TTC549 (cell line): ENCODE measurements at regions not wholly inside any gene's neighbourhood (a gene's known extent, or its start where the extent isn't known, plus 50 kb on each side); places are given as distances from the start of the nearest gene placed in this dataset.

Experiments used
- FAIRE-seq: peaks from 2 replicates; lab custom pipeline; 2012; peaks lifted over from hg19 to GRCh38; lab: Jason Lieb, UNC

DNA sequence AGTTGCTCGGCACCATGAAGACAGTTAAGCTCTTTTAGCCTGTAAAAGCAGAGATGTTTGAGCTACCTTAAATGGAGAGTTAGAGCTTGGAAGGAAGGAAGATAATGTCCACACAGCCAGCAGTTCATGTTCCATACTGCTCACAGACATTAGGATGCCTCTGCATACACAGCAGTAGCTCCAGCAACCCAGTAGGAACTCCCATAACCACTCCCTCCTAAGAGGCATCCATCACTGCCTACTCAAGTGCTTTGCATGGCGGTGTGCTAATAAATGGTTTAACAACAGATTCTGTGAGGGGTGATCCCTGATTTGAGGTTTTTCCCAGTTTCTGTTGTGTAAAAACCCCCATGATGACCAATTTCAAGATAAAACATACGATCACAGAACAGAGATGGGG is 286.4 kb downstream of the HACE1 start:
- no peak for FAIRE-seq

DNA sequence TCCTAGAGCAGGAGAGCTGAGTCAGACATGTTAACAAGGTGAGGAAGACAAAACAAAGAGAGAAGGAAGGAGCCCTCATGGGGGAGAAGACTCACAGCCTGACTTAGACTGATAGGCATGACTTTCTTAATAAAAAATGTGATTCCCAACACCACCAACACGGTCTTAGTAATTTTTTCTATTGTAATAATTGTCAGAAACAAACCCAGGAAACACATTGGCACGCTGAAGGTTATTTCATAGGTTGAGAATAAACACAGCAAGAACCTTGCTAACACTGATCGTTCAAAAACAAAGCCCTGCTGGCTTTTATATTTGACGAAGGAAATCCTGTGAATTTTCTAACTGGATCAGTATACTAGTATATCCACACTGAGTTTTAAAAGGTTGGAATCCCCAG is 286.8 kb downstream of the HACE1 start:
- no peak for FAIRE-seq

- FAIRE-seq: no peak
These were observed 293.3 kb downstream of the HACE1 start for GRCh38 chr6:104566411-104566810.

DNA sequence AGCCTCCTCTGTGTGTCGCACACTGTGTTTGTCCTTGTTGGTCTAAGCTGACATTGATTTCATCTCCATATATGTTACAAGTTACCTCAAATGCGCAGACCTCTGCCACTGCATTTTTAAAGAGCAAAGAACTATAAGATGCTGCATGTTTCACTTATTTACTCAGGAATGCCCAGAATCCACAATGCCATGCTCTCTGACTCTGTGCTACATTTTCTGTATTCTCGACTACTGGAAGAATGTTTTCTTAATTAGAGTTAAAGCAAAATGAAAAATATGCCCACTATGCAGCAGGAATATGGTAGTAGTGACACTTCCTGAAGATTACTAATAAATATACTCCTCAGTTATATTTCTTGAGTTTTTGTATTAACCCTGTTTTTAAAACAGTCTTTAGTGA is 296.4 kb downstream of the HACE1 start:
- FAIRE-seq: no peak

GRCh38 chr6:104559435-104560202 is 300.1 kb downstream of the HACE1 start:
- FAIRE-seq: no peak

GRCh38 chr6:104558746-104559145 is 301.0 kb downstream of the HACE1 start:
- no peak for FAIRE-seq

- no peak for FAIRE-seq
These were observed 311.4 kb downstream of the HACE1 start for GRCh38 chr6:104548297-104548696.

- no peak for FAIRE-seq
These were observed 318.3 kb downstream of the HACE1 start for GRCh38 chr6:104541411-104541810.

DNA sequence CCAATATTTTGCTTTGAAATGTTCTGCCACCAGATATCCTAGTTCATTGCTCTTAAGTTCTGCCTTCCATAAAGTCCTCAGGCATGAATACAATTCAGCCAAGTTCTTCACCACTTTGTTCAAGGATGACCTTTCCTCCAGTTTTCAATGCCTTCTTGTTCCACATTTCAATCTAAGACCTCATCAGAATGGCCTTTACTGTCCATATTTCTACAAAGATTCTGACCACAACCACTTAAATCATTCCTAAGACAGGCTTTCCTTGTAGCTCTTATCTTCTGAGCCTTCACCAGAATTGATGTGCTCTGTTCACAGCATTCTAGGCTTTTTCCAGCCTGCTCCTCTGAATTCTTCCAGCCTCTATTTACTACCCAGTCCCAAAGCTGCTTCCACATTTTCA is 319.0 kb downstream of the HACE1 start:
- no peak for FAIRE-seq

GRCh38 chr6:104539173-104539572 is 320.5 kb downstream of the HACE1 start:
- no peak for FAIRE-seq

GRCh38 chr6:104537872-104538271 is 321.8 kb downstream of the HACE1 start:
- no peak for FAIRE-seq

- no peak for FAIRE-seq
These were observed 322.5 kb downstream of the HACE1 start for GRCh38 chr6:104537180-104537579.

DNA sequence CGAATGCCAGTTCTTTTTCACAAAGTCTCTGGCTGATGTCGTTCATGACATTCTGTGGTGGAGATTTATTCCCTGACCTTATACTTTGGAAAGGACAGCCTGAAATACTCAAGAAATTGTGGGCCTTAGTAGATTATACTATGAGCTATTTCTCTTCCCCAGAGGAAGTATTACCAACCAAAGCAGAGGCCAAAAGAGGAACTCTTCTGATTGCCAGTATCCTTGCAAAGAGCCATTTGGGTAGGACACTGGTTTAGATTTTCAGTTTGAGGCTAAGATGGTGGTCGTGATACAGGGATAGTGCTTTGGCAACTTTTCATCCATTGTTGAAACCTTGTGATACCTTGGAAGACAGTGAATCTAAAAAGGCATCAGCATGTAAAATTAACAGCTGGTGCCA is 327.3 kb downstream of the HACE1 start:
- no peak for FAIRE-seq

GRCh38 chr6:104531646-104532045 is 328.1 kb downstream of the HACE1 start:
- FAIRE-seq: no peak

DNA sequence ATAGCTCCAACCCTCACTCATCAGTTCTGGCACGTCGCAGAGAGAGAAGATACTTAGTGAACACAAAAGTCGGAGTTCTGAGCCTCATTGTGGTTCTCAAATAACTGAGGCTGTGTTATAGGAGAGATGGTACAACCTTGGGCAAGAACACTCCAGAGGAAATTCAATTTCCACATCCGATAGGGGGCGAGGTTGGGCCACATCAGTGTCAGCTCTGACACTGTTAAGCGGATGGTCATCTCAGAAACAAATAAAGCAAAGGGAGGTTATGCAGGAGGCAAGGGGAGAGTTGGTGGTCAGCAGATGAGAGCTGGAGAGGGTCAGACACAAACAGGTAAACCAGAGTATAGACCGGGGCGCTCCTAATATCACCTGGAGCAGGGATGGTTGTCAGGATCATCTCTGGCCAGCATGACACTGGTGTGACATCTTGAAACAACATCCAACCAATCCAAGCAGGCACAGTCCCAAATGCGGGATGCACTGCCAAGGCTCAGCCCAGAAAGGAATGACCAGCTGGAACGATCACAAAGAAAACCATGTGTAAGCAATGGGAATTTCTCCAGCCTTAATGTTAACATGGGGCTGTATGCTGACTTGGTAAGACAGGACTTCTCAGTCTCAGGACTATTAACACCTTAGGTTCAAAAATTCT is 331.8 kb downstream of the HACE1 start:
- no peak for FAIRE-seq

GRCh38 chr6:104527311-104527710 is 332.4 kb downstream of the HACE1 start:
- no peak for FAIRE-seq

- FAIRE-seq: no peak
These were observed 333.3 kb downstream of the HACE1 start for GRCh38 chr6:104526376-104526775.

DNA sequence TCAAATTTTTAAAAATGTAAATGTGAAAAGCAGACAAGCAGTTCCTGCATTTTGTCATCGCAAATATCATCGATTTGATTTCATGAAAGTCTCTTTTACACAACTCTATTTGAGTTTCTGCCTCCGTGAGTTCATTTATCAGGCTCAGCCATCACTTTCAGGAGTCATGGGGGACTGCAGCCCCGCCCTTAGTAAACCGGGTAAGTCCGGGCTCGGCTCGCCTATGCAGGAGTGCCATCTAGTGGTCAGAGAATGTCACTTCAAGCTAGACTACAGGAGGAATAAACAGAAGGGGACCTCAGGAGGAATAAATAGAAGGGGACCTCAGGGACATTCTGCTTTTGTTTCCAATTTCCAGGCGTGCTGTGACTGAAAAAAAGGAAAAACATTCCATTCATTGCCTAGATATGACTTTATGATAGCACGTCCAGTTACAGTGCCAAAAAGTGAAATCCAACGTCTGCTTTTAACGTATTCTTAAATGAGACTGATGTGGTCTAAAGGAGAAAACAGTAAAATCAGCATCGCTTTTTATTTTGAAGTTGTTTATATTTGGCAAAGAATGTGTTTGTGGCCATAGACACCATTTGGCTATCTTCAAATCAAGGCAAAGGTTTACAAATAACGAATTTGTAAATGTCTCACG is 333.9 kb downstream of the HACE1 start:
- peak; percentile 38 for FAIRE-seq

DNA sequence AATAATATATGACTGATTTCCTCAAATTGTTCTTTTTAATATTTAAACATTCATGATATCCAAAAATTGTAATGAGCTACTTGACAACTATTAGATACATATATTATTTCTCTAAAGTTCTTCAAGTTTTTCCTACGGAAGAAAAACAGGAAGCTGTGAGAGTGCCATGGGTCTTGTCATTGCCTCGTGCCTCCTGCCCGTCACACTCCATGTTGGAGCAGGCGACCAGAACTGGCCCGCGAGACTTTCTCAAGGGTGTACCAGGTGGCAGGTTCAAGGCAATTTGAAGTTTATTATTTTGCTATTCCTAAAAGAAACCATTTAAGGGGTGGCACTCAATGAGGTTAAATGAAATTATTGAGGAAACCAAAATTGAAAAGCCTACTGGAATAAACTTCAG is 337.2 kb downstream of the HACE1 start:
- FAIRE-seq: no peak

DNA sequence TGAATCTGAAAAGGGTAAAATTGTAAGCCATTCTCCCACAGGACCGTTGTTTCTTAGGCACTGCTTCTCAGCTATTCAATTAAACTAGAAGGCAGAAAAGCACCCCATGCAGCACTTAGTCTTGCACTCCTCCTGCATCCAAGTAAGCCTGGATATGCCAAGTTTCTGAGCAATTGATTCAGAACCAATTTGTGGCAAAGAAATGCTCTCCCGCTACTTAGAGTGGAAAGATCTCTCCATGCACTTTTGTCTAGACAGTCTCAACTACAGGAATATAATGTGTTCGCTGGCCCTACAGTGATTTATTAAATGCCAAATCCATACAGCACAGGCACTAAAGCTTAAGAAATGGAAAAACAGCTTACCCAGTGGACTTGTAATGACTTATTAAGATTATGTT is 338.5 kb downstream of the HACE1 start:
- no peak for FAIRE-seq

DNA sequence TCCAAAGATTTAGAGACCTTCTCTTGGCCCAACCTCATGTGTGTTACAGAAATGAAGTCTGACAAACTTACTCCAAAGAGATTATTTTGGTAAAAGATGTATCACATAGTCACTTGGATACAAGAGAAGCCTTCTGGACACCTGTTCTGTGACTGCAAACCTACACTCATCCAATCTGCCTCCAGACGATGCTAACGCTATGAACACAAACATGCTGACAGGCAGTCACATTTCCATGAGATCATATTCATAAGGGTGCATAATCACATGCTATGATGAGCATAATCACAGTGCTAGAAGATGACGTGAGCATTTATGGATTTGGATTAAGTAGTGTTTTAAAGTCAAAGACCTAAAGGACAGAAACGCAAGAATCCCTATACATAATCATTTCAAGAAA is 340.2 kb downstream of the HACE1 start:
- FAIRE-seq: no peak

DNA sequence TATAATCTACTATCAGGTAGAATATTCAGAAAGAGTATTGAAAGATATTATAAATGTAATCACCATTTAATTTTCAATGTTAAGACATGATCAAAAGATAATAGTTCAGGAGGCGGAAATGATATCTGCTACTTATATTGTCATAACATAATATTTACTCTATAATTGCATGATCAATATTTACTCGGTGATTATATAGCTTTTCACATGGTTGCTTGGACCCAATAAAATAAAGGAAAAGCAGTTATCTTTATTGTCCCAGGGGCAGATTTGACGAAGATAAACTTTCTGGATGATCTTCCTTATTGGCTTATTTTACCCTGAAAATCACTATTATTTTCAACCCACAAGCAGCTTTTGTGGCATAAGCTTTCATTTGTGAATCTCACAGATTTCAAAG is 350.4 kb downstream of the HACE1 start:
- no peak for FAIRE-seq

- FAIRE-seq: no peak
These were observed 353.3 kb downstream of the HACE1 start for GRCh38 chr6:104506429-104506828.

DNA sequence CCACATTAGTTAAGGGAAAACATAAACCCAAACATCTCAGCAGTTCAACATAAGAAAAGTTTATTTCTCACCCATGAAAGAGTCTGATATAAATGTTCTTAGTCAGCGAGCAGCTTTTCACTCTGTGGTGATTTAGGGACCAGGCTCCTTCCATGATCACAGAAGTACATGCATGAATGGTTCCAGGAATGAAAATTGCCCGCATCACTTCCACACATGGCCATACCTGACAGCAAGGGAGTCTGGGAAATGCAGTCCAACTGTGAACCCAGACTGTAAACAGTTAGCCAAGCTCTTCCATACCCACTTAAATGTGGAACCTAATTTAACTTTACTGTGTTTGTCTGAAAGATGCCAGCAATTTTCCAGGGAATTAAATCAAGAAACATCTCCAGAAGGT is 353.9 kb downstream of the HACE1 start:
- FAIRE-seq: no peak
